Lung (tissue), 11 donors: ENCODE measurements at regions not wholly inside any gene's neighbourhood (a gene's known extent, or its start where the extent isn't known, plus 50 kb on each side); places are given as distances from the start of the nearest gene placed in this dataset.
"Not testable (repeated sequence)": the region's sequence is repeated elsewhere in the genome, so short reads cannot be mapped to it uniquely, and the experiment has no call there.

Source experiments
- ATAC-seq: fragments of 200-7000 bp; cut with Tn5 transposase; one replicate; pipeline ENCODE4 v1.9.1; 2020; ENCODE audit warnings: moderate number of reproducible peaks; ENCODE audit not compliant: insufficient read depth, low FRiP score
- DNase-seq, 3 donors: peaks; one replicate each; pipeline ENCODE4 v3.0.0-alpha.2; 2013 to 2017
- H3K27ac ChIP-seq, 2 donors: one replicate each; pipeline ENCODE4 v1.5.1; 2013; ENCODE audit warnings: mild to moderate bottlenecking in 2 of 2, moderate library complexity in 2 of 2, control low read depth in 1 of 2, inconsistent platforms in 1 of 2, low read depth in 1 of 2, low read length in 1 of 2
- H3K27me3 ChIP-seq, 3 donors: one replicate each; pipeline ENCODE4 v1.5.1; 2013; ENCODE audit warnings: low read length in 2 of 3; ENCODE audit not compliant: control insufficient read depth in 3 of 3, insufficient read depth in 3 of 3
- H3K36me3 ChIP-seq, 4 donors: one replicate each; pipeline ENCODE4 v1.5.1; 2013; ENCODE audit warnings: low read length in 4 of 4, mild to moderate bottlenecking in 1 of 4, moderate library complexity in 1 of 4; ENCODE audit not compliant: control insufficient read depth in 4 of 4, insufficient read depth in 4 of 4
- H3K4me1 ChIP-seq, 5 donors: one replicate each; pipeline ENCODE4 v1.5.1; 2013; ENCODE audit warnings: low read length in 5 of 5, mild to moderate bottlenecking in 2 of 5, moderate library complexity in 1 of 5; ENCODE audit not compliant: control insufficient read depth in 5 of 5, insufficient read depth in 5 of 5
- H3K4me3 ChIP-seq: one replicate; pipeline ENCODE4 v1.5.1; 2013; ENCODE audit warnings: mild to moderate bottlenecking, control low read depth, moderate library complexity
- H3K9ac ChIP-seq, 2 donors: one replicate each; pipeline ENCODE4 v1.5.1; 2013; ENCODE audit warnings: low read length in 2 of 2, control low read depth in 1 of 2; ENCODE audit not compliant: insufficient read depth in 1 of 2
- H3K9me3 ChIP-seq, 4 donors: one replicate each; pipeline ENCODE4 v1.5.1; 2013; ENCODE audit warnings: low read length in 3 of 4, mild to moderate bottlenecking in 1 of 4, moderate library complexity in 1 of 4; ENCODE audit not compliant: control insufficient read depth in 4 of 4, insufficient read depth in 3 of 4
- WGBS, 2 donors: extraction: QIAGEN DNeasy Blood & Tissue Kit; methylation state at CpG; one replicate each; pipeline ENCODE4 v1.1.7; 2013; 5-methylcytosine and 5-hydroxymethylcytosine counted together
- TF ChIP-seq, protein P1 (sequence below): IDR thresholded peaks from 2 replicates; pipeline ENCODE4 v1.5.1; 2012; ENCODE audit warnings: mild to moderate bottlenecking; ENCODE audit errors: control extremely low read depth, extremely low read depth
- donor health status: control.
- donor health status: control.
- donor health status: Bipolar disorder and iron deficiency.
- donor health status: healthy.
- donor health status: DM: yes; HTN: yes; CAD: no.

DNA sequence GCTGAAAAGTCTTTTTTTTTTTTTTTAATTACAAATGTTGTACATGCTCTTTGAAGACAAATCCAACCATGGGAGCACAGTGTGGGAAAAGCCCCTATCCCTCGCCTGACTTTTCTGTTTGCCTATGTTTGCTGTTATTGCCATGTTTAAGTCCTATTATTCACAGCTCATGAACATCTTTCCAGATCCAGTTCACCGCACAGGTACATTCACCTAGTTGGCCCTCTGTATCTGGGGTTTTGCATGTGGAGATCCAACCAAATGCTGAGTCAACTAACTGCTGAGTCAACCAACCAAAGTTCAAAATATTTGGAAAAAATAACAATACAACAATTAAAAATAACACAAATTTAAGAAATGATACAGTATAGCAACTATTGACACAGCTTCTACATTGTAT is 100.1 kb upstream of the CLNK start:
- Histone ChIP-seq H3K4me3 (no peak overlapping the region), H3K27ac (no peak overlapping the region), H3K9me3 (no peaks in the 10 kb centered on the region), H3K36me3 (no peaks in the 10 kb centered on the region), H3K27me3 (no peaks in the 10 kb centered on the region), H3K4me1 (no peaks in the 10 kb centered on the region), H3K9ac (no peak overlapping the region)
- DNase-seq (no peak), ATAC-seq (no peak)
- 83 to 98% methylated on average over 2 of the region's 2 CpGs for WGBS, 2 donors
- TF ChIP-seq, protein P1, sequence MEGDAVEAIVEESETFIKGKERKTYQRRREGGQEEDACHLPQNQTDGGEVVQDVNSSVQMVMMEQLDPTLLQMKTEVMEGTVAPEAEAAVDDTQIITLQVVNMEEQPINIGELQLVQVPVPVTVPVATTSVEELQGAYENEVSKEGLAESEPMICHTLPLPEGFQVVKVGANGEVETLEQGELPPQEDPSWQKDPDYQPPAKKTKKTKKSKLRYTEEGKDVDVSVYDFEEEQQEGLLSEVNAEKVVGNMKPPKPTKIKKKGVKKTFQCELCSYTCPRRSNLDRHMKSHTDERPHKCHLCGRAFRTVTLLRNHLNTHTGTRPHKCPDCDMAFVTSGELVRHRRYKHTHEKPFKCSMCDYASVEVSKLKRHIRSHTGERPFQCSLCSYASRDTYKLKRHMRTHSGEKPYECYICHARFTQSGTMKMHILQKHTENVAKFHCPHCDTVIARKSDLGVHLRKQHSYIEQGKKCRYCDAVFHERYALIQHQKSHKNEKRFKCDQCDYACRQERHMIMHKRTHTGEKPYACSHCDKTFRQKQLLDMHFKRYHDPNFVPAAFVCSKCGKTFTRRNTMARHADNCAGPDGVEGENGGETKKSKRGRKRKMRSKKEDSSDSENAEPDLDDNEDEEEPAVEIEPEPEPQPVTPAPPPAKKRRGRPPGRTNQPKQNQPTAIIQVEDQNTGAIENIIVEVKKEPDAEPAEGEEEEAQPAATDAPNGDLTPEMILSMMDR, result no peak

- TF ChIP-seq, protein P1, result no peak
These were observed 98.8 kb upstream of the CLNK start for GRCh38 chr4:10783351-10783750.

DNA sequence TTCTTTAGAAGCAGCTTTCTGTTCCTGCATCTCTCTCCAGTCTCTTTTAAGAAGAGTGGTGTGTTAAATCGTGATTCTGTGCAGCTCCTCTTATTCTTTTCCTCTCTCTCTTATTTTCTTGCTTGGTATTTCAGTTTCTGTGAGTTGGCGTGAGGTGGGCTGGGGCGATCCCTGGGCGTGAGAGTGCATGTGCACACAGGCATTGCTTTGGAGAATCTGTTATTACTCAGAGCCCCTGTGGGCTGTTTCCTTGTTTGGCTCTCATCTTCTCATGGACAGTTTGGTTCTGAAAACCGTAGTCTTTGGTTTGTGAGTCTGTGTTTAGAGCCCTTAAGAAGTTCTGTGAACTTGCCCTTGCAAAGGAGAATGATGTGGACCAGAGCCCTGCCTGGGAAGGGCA is 97.2 kb upstream of the CLNK start:
- WGBS, 2 donors, result 85 to 87% methylated on average over 5 of the region's 5 CpGs

More at GRCh38 chr4:10783351-10783750, 98.8 kb upstream of the CLNK start:
- Histone ChIP-seq H3K36me3 (no peaks in the 10 kb centered on the region), H3K9me3 (no peaks in the 10 kb centered on the region), H3K9ac (no peak overlapping the region), H3K27ac (no peak overlapping the region), H3K4me3 (no peak overlapping the region), H3K4me1 (no peaks in the 10 kb centered on the region), H3K27me3 (no peaks in the 10 kb centered on the region)
- WGBS, 2 donors, result 69 to 82% methylated on average over 3 of the region's 3 CpGs
- ATAC-seq (no peak), DNase-seq (no peak)

GRCh38 chr4:10780803-10781202 is 96.2 kb upstream of the CLNK start:
- not testable (repeated sequence) for ATAC-seq, DNase-seq

More for the DNA sequence above, 97.2 kb upstream of the CLNK start:
- H3K27me3 ChIP-seq, result no peaks in the 10 kb centered on the region
- ATAC-seq, result no peak
- no peak overlapping the region for H3K27ac ChIP-seq
- TF ChIP-seq, protein P1, result no peak
- H3K4me3 ChIP-seq, result no peak overlapping the region
- H3K4me1 ChIP-seq, result no peaks in the 10 kb centered on the region
- no peaks in the 10 kb centered on the region for H3K9me3 ChIP-seq
- H3K36me3 ChIP-seq, result no peaks in the 10 kb centered on the region
- no peak for DNase-seq
- no peak overlapping the region for H3K9ac ChIP-seq

GRCh38 chr4:10775132-10775531 is 90.6 kb upstream of the CLNK start:
- not testable (repeated sequence) for H3K36me3 ChIP-seq, ATAC-seq, H3K27ac ChIP-seq, H3K4me1 ChIP-seq, H3K9me3 ChIP-seq, H3K9ac ChIP-seq, DNase-seq, H3K27me3 ChIP-seq, H3K4me3 ChIP-seq
- WGBS, 2 donors, result 97 to 100% methylated on average over 2 of the region's 4 CpGs

More at GRCh38 chr4:10780803-10781202, 96.2 kb upstream of the CLNK start:
- 93 to 94% methylated on average over 13 of the region's 13 CpGs for WGBS, 2 donors
- H3K4me1 ChIP-seq, H3K27me3 ChIP-seq, H3K27ac ChIP-seq, H3K4me3 ChIP-seq, H3K9me3 ChIP-seq, H3K9ac ChIP-seq, H3K36me3 ChIP-seq: not testable (repeated sequence)
